Stimulated activated CD8-positive, alpha-beta memory T cell treated with anti-CD3 and anti-CD28 coated beads, Interleukin-7, amount 100 ng/mL, for 48 hours (primary cell): ENCODE measurements at regions not wholly inside any gene's neighbourhood (a gene's known extent, or its start where the extent isn't known, plus 50 kb on each side); places are given as distances from the start of the nearest gene placed in this dataset.
"Not testable (repeated sequence)": the region's sequence is repeated elsewhere in the genome, so short reads cannot be mapped to it uniquely, and the experiment has no call there.

ENCODE experiments used
- DNase-seq, 2 donors: peaks; one replicate each; pipeline ENCODE4 v3.0.0-alpha.2; 2020; ENCODE audit warnings: low read depth in 1 of 2; ENCODE audit errors: extremely low read depth in 1 of 2

DNA sequence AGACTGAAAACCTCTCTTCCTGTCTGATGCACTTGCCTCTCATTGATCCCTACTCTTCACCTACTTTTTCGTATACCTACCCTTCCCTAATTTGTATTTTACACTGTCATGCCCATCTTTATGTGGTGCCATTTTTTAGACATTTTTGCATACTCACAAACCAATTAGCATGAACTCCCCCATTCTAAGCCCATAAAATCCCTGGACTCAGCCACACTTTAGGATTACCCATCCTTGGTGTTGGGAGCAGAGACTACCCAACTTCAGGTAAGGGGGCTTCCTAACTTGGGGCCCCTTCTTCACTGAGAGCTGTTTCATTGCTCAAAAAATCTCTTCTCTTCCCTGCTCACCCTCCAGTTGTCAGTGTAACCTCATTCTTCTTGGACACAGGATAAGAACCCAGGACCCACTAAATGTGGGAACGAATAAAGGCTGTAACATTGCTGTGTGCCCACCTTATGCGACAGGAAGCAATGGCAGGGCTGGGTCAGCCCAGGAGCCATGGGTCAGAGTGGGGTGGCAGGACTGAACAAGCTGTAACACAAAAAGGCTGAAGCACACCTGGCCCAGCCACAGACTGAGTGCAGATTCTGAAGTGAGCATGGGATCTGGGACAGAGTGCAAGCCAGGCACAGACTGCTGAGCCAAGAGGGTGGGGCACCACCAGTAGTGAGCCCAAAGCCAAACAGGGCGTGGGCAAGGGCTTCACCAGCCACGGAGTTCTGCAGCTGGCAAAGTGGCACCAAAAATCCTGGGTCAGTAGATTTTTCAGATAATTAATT lies 789.1 kb upstream of the HS3ST5 start:
- no peak for DNase-seq

DNA sequence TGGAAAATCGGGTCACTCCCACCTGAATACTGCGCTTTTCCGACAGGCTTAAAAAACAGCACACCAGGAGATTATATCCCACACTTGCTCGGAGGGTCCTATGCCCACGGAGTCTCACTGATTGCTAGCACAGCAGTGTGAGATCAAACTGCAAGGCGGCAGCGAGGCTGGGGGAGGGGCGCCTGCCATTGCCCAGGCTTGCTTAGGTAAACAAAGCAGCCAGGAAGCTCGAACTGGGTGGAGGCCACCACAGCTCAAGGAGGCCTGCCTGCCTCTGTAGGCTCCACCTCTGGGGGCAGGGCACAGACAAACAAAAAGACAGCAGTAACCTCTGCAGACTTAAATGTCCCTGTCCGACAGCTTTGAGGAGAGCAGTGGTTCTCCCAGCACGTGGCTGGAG lies 778.7 kb upstream of the HS3ST5 start:
- not testable (repeated sequence) for DNase-seq

DNA sequence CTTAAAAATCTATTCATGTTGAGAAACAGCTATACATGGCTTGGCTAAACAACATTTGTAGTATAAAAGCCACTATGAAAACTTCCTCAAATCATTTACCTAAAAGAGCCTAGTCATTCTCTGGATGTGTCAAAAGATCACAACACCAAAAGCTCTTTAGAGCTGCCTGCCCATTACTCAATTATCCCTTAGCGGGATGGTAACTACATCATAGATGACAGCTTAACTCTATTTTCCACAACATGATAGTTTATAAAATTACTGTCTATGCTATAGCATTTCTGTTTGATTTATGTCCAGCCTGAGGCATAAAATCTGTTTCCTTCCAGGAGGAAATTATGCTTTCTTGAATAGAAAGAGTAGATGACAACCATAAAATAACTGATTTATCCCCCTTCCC lies 777.6 kb upstream of the HS3ST5 start:
- DNase-seq, result no peak

DNA sequence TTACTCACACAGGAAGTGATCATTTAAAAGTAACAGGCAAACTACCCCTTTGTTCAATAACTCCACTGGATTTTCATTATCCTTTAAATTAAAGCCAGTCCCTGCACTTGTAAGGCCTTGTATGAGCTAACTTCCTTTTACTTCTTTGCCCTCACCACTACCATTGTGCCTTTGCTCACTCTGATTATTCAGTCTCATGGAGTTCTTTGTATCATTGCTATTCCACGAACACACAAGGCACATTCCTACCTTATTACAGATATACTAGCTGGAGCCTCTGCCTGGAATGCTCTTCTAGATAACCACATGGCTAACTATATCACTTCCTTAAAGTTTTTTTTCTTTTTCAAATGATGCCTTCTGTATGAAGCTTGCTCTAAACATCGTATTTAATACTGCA lies 748.6 kb upstream of the HS3ST5 start:
- no peak for DNase-seq

DNA sequence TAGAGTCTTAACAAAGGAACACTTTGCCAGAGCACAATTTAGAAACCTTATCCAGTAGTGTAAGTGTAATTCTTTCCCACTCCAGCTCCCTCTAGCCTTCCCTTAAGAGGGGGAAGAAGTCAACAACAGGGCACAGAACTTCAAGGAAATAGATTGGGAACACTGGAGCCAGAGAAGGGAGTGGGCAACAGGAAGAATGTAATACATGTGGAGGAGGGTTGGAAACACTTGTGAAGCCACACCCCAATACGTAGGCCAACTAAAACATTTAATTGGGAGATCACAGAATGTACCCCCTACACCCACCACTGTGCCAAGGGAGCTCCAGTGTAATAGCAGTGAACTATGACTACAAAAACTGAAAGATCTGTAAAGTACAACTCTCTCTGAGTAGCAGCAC lies 735.7 kb upstream of the HS3ST5 start:
- DNase-seq, result no peak

DNA sequence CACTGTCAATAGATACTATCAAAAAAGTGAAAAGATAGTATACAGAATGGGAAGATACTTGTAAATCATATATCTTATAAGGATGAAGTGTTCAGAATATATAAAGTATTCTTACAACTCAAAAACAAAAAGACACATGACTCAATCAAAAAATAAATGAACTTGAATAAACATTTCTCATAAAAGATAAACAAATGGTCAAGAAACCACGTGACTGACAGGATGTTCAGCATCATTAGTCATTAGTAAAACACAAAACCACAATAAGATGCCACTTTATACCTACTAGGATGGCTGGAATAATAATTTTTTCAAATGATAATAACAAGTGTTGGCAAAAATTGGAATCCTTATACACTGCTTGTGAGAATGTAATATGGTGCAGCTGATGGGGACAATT lies 729.1 kb upstream of the HS3ST5 start:
- no peak for DNase-seq

DNA sequence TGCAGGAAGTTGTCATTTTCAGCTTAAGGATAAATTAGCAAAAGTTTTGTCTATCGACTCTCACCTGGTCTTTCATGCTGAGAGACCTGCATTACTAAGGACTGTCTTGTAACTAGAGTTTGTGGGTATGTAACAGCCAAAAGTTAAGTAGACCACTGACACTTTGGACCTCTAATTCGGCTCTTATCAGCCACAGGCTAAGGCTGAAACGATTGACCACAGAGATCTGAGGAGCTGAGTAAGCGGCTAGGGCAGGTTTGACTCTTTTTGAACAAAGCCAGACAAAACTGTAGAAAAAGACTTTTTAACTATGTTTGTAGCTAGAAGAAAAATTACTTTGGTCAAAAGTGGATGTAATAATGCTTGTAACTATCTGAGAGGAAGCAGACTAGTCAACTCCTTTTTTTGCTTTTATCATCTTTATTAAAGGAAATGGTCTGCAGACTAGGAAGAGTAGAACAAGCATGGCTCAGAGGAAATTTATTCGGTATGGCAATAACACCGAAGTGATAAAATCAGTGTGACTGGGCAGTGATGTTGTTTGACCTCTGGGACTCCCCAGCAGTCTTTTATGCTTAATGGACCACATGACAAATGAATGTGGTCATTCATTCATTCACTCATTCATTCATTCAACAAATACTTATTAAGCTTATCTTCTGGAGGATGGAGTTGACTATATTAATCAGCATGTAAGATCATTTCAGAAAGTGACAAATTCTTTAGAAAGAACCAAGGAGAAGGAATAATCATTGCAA lies 725.0 kb upstream of the HS3ST5 start:
- no peak for DNase-seq

DNA sequence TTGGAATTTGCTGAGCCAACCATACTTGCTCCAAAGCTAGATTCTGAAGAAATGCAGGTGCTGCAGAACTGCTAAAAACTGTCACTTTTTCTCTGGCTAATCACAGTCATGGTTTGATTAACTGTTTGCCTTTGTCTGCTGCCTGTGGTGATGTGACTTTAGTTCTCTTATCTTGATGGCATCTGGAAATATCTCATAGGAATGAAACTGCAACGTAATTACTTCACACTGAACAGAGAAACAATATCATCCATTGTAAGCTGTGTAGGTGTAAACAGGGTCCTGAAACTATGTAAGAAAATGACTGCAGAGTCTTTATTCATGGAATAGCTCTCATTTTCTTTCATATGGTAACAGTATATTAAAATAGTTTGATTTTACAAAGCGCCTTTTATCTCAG lies 721.9 kb upstream of the HS3ST5 start:
- no peak for DNase-seq

DNA sequence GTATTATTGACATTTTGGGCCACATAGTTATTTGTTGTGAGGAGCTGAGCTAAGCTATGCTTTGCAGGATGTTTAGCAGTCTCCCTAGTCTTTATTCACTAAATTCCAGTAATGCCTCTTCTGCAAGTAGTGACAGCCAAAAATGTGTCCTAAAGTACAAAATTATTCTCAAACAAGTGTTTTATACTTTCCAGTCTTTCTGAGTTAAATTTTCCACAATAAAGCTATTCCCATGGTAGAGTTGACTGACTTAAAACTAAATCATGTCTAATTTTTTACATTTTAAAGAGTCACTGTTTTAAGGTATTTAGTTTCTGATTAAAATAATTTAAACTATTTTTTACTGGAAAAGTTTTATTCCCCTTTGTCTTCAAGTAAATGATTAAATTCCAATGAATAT lies 717.8 kb upstream of the HS3ST5 start:
- no peak for DNase-seq

DNA sequence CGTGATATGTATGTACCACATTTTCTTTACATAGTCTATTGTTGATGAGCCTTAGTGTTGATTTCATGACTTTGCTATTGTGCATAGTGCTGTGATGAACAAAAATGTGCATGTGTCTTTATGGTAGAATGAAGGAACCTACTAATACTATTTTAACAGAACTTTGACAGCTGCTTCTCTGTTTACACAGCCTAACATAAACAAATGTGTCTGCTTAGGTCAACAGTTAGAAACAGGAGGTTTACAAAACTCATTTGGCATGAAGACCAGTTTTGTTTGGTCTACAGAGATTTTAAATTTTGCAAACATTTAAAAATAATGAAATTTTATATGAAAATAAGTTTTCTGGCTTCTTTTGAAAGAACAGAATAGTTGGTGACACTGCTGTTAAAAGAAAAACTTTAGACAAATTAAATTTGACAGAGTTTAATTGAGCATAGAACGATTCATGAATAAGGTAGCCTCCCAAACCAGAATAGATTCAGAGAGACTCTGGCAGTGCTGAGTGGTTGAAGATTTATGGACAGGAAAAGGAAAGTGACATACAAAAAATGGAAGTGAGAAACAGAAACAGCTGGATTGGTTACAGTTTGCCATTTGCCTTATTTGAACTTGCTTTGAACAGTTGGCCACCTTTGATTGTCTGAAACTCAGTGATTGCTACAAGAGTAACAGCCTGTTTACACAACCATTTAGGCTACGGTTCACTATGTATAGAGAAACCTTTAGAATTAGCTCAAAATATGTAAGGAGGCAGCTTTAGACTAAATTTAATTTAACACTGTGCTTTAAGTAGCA lies 715.8 kb upstream of the HS3ST5 start:
- DNase-seq, result no peak

DNA sequence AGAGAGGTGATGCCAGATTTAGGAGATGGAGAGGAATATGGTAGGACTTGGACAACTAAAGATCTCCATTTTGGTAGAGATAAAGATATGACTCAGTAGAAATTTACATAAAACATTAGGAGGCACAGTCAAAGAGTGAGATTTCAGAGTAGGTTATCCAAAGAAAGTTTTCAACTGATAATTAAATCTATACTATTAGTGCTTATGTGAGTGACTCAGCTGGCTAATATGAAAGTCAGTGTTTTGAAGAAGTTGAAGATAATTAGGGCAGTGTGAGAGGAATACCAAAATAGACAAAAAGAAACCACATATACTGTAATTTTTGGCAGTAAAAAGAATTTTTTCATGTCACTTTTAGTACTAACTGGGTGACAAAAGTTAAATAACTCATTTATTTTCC lies 712.8 kb upstream of the HS3ST5 start:
- DNase-seq, result no peak

DNA sequence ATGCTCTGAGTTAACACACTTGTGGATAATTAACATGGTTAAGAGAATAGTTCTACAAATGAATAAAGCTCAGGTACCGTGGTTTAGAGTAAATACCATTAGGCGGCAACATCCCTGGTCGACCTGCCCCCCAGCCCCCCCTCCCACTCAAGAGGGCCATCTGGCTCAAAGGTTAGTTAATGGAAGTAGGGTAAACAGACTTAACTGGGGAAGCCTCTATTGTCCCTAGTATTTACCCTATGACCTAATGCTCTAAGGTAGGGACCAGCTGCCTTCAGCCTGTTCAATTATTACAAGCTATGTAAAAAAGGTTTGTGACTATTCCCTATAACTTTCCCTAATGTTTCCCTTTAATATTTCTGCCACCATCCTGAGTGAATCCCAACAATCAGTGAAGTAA lies 711.4 kb upstream of the HS3ST5 start:
- not testable (repeated sequence) for DNase-seq

DNA sequence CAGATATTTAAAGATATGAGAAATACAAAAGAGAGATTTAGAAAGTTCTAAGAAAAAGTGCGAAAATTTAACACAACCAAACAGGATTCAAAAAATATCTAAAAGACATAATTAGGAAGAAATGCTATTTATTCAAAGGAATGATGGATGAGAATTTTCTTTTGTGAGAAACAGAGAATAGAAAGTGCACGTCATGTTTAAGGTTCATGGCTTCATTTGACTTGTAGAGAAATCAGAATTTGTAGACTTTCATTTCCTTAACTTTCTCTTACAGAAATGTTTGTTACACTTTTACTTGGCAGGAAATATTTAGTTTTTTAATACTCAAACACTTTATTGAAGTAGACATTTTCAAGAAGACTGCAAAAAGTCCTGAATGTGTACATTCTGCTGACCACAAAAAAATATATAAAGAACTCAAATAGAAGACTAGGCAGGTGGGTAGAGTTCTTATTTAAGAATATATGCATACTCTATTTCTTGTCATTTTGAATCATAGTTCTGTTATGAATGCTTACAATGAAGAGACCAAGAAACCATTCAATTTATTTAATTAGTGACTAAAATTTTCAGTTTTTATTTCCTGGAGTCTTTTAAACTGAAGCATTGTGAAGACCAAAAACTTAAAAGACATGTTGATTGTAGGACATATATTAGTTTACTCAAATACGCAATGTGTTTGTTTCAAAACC lies 710.5 kb upstream of the HS3ST5 start:
- no peak for DNase-seq

DNA sequence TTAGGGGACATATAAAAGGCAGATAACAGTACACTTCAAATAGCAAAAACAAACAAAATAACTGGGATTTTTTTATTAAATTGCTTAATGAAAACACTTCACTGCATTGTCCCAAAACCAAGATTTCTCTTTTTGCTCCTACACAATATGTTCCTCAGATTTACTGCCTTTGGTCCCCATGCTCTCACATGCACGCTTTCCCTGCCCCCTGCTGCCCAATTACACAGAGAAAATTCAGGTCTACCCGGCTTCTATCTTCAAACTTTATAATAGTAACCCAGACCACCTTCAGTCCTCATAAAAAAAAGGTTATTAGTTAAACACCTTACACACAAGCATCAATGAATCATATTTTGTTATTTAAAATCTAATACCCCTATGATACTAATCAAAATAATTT lies 673.8 kb upstream of the HS3ST5 start:
- DNase-seq, result no peak

DNA sequence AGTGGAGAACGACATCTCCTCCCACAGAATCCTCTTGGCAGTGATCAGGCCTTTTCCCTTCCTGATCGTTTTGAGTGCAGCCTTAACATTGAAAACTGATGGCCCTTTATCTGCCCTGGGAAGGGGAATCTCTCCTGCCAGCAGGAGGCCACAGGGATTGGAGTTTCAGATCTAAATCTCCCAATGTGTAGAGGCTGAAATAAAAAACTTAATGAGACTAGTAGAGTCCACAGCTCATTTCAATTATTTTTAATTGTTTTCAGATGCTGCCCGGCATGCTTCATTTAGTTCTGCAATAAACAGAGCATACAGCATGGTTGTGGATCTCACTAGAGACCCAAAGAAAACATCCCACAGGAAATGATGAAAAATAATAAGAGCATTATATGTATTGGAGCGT lies 662.2 kb upstream of the HS3ST5 start:
- no peak for DNase-seq

DNA sequence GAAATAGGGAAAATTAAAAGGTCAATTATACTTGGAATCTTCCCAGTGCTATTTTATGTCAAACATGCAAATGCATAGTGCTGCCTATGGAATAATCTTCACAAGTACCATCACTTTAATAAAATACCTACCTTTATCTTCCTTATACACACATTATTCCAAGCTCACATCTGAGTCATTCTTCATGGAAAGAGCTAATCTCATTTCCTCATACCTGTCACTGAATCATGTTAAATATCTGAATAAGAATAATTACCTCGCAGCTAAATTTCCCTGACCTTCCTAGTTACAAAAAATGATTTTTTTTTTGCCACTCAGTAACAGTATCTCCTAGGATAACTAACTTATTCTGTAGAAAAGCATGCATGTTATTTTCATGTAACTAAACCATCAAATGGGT lies 661.4 kb upstream of the HS3ST5 start:
- DNase-seq, result no peak

DNA sequence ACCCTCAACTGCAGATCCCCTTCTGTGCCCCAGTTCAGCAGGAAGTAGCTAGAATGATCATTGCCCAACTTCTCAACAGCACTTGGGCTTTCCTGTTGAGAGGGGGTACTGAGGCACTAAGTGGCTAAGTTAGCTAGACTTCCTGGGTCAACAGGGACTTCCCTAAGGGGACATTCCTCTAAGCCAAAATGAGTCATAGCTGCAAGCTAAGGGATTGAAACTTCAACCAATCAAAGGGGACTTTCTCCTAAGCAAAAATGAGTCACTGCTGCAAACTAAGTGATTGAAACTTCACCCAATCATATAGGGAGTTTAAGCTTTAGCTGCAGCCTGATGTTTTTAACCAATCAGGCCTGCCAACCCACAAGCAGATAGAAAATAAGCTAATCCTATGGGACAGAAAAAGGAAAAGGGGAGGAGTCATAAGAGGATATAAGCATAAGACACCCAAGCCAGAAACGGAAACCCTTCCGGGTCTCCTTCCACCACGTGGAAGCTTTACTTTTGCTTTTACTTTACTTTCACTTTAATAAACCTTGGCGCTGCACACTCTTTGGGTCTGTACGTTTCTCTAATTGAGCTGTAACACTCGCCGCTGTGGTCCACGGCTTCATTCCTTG lies 659.0 kb upstream of the HS3ST5 start:
- no peak for DNase-seq

DNA sequence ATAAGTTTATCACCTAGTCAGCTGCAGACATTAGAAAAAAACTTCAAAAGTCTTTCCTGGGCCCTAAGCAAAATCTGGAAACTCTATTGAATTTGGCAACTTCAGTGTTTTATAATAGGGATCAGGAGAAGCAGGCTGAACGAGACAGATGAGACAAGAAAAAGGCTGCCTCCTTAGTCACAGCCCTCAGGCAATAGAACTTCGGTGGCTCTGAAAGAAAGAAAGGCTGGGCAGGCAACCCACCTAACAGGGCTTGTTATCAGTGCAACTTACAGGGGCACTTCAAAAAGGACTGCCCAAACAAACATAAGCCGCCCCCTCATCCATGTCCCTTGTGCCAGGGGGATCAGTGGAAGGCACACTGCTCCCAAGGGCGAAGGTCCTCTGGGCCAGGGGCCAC lies 657.9 kb upstream of the HS3ST5 start:
- no peak for DNase-seq

DNA sequence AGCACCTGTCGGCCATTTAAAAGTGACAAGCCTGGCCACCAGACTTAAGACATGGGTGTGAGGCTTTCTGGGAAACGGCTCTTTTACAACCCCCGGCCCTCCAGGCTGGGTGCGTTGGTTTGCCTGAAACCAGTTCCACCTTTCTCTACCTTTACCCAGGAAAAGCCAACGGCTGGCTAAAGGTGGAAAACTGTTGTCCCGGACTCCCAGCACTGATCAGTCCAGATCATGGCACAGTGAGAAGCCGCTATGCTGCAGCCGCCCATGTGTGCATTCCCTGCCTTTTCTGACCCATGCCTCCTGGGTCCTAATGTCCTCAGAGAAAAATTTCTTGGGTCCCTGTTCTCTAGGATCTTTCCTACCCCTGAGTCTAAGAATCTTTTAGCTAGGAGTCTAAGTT lies 655.7 kb upstream of the HS3ST5 start:
- no peak for DNase-seq

DNA sequence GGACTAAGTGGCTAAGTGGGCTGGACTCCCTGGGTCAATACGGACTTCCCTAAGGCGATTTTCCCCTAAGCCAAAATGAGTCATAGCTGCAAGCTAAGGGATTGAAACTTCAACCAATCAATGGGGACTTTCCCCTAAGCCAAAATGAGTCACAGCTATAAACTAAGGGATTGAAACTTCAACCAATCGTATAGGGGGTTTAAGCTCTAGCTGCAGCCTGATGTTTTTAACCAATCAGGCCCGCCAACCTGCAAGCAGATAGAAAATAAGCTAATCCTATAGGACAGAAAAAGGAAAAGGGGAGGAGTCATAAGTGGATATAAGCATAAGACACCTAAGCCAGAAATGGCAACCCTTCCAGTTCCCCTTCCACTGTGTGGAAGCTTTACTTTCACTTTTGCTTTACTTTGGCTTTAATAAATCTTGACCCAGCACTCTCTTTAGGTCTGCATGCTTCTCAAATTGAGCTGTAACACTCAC lies 655.0 kb upstream of the HS3ST5 start:
- no peak for DNase-seq

DNA sequence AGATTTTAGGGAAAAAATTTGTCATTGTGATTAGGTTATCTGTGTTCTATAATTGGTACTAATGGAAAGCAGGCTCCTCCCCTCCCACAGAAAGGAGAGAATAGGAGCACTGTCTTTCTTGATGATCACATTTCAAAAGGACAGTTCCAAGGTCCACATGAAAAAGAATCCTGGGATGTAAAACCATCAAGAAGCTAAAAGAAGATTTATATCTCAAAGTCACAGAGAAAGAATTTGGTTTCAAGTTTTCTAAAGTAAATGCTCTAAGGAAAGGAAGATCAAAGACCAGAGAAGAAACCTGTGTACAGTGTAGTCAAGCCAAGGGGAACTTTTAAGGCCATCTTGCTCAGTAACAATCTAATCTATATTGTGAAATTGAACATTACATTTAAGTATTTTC lies 652.7 kb upstream of the HS3ST5 start:
- DNase-seq, result no peak
